Hepatic stellate cell (primary cell): ENCODE measurements at regions not wholly inside any gene's neighbourhood (a gene's known extent, or its start where the extent isn't known, plus 50 kb on each side); places are given as distances from the start of the nearest gene placed in this dataset.
A peak's percentile ranks its signal among the peaks of the same experiment; 100 is the strongest.
"Not testable (repeated sequence)": the region's sequence is repeated elsewhere in the genome, so short reads cannot be mapped to it uniquely, and the experiment has no call there.

ENCODE experiments used
- DNase-seq: peaks from one replicate; pipeline ENCODE4 v3.0.0; 2011; ENCODE audit warnings: low spot score

DNA sequence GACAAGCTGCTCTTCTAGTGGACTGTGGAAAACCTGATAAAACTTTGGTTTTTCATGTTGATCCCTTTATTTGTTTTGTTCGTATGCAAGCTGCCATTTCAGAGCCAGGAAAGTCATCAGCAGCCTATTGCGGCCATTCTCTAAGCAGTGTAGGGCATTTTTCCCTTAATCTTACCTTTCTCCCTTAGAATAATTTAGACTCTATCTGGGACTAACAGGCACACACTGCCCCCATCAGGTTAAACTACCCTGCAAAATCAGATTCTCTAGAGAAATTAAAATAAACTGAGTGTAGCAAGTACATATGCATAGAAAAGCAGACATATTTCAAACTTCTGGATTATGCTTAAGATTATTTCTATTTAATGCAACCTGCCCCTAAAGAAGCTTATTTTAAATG, 347.5 kb downstream of the METTL4 start:
- no peak for DNase-seq

DNA sequence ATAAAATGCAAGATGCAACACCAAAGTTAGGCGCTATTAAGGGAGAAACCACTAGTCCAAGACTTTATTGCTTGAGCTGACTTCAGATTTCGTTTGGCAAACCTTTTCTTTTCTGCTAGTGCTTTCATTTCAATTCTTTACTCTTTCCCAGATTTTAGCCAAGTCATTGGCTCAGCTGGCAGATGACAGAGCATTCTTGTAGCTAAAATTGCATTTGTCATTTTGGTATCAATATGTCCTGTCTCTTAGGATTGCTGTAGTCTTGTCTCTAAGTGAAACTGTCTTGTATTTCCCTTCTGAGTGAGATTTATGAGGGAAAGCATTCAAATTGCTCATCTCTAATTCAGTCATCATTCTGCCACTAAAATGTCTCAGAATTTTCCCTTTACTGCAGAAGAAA, 335.1 kb downstream of the METTL4 start:
- no peak for DNase-seq

DNA sequence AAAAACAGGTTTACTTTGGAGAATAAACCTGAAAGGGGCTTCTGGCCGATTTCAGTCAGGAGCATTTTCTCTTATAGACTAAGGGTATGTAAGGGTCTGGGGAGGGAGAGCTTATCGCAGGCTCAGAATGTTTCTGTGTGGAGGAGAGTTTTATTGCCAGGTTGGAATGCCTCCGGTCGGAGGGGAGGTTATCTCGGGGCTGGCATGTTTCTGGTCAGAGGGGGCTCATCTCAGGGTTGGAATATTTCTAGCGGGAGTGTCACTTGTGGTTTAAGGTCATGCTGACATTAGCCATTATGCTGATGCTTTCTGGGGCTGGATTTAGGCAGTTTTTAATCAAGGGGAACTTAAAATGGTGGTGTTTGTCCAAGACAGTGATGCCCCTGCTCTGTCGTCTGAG, 333.6 kb downstream of the METTL4 start:
- DNase-seq: no peak

GRCh38 chr18:2240311-2240705, 331.0 kb downstream of the METTL4 start:
- DNase-seq: no peak

DNA sequence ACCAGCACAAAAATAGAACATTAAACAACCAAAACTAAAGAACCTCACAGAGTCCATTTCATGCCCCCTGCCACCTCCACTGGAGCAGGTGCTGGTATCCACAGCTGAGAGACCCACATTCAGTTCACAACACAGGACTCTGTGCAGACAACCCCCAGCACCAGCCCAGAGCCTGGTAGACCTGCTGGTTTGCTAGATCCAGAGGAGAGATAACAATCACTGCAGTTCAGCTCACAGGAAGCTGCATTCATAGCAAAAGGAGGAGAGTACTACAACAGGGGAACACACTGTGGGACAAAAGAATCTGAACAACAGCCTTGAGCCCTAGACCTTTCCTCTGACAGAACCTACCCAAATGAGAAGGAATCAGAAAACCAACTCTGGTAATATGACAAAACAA, 326.7 kb downstream of the METTL4 start:
- no peak for DNase-seq

DNA sequence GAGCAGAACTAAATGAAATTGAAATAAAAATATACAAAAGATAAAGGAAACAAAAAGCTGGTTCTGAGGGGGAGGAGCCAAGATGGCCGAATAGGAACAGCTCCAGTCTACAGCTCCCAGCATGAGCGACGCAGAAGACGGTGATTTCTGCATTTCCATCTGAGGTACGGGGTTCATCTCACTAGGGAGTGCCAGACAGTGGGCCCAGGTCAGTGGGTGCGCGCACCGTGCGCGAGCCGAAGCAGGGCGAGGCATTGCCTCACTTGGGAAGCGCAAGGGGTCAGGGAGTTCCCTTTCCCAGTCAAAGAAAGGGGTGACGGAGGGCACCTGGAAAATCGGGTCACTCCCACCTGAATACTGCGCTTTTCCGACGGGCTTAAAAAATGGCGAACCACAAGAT, 324.2 kb downstream of the METTL4 start:
- not testable (repeated sequence) for DNase-seq

DNA sequence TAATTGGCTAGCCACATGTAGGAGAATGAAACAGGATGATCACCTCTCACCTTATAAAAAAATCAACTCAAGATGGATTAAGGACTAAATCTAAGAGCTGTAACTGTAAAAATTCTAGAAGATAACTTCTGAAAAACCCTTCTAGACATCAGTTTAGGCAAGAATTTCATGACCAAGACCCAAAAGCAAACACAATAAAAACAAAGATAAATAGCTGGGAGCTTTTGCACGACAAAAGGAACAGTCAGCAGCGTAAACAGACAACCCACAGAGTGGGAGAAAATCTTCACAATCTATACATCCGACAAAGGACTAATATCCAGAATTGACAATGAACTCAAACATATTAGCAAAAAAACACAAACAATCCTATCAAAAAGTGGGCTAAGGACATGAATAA, 316.3 kb downstream of the METTL4 start:
- DNase-seq: no peak

DNA sequence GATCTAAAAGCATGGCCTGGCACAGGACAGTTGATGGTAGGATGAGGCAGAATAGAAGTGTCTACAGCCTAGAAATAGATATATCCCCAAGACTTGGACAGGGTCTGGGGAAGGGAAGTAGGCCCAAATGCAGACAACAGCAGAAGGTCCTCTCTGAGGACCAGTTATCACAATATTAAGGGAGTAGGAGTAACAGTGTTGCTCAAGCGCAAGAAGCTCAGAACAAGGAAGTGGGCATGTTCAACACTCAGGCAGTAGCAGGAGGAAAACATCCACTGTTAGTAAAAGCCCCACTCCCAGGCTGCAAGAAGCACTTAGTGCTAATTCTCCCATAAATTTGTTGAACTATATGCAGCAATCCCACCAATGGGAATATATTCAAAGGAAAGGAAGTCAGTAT, 314.7 kb downstream of the METTL4 start:
- DNase-seq: no peak

GRCh38 chr18:2258954-2259353, 312.4 kb downstream of the METTL4 start:
- no peak for DNase-seq

DNA sequence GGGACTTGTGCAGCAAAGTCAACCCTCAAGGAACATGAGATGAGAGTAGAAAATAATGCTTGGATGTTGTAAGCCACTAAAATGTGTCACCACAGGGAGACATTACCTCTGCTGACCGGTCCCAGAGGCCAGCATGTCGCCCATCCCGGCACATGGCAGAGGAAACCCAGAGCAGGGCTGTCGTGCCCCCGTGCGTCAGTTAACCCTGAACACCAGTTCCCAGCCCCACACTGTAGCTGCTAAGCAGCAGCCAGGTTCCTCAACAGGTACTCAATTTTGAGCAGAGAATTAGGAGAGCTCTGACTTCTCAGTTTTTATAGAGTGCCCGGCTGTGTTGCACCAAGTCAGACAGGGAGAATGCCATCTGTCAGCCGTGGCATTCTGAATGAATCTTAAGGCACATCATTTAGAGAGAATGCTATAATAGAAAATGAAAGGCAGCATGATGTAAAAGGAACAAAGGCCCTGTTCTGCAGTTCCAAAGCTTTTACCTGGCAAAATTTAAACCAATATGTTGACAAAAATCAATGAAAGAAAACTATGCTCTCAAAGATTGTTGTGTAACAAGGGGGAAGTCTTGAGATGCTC, 307.9 kb downstream of the METTL4 start:
- no peak for DNase-seq

DNA sequence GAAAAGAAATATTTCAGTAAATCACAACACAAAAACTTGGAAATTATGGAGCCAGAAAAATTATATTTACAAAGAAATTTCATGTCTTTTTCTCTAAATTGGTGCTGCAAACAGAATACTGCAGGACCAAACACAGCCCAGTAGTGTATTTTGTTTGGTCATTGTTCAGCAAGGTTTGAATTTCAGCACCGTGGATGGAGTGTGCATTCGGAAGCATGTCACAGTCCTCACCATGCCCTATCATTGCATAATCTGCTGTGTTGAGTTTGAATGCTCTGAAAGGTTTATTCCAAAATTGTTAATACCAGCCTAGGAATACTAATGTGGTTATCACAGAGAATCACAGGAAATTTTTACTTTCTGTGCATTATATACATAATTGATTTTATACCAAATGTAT, 296.7 kb downstream of the METTL4 start:
- no peak for DNase-seq

GRCh38 chr18:2281086-2281485, 290.2 kb downstream of the METTL4 start:
- DNase-seq: no peak

- DNase-seq: no peak
Measured at GRCh38 chr18:2281523-2282199, 289.6 kb downstream of the METTL4 start.

DNA sequence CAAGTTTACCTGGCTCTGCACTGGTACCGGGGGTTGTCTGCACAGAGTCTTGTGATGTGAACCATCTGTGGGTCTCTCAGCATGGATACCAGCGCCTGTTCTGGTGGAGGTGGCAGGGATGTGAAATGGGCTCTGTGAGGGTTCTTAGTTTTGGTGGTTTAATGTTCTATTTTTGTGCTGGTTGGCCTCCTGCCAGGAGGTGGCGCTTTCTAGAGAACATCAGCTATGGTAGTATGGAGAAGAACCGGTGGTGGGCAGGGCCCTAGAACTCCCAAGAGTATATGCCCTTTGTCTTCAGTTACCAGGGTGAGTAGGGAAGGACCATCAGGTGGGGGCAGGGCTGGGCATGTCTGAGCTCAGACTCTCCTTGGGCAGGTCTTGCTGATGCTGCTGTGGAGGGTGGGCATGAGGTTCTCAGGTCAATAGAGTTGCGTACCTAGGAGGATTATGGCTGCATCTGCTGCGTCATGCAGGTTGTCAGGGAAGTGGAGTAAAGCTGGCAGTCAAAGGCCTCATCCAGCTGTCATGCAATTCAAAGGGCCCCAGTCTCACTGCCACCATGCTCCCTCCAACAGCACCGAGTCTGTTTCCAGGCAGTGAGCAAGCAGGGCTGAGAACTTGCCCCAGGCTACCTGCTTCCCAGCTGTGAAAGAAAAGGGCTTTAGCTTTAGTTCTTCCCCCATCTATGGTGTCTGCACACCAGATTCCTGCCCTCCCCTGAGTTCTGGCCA, 278.0 kb downstream of the METTL4 start:
- no peak for DNase-seq

DNA sequence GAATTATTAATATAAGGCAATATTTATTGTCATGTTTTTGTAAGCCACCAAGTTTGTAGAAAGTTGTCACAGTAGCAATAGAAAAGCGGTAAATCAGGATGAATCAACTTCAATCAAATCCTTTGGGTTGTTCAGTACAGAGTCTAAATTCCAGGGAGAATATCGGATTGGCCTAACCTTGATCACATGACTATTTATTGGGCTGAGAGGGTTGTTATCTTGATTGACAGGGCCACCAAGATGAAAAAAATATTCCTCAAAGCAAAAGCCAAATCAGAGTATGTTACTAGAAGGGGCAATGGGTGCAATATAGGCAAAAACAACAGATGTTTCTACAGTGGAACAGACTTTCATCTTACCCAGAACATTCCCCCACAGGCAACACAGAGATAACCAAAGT, 270.0 kb downstream of the METTL4 start:
- DNase-seq: no peak

DNA sequence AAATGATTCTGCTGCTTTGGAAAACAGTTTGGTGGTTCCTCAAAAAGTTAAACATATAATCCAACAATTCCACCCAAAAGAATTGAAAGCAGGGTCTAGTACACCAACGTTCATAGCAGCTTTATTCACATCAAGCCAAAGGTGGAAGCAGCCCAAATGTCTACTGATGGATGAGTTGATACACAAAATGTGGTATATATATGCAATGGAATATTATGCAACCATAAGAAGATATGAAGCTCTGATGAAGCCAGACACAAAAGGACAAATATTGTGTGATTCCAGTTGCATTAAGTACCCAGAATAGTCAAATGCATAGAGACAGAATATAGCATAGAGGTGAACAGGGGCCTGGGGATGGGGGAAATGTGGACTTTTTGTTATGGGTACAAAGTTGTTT, 269.3 kb downstream of the METTL4 start:
- DNase-seq: no peak

- peak; percentile 8 for DNase-seq
Measured at GRCh38 chr18:2302628-2303516, 268.4 kb downstream of the METTL4 start.

DNA sequence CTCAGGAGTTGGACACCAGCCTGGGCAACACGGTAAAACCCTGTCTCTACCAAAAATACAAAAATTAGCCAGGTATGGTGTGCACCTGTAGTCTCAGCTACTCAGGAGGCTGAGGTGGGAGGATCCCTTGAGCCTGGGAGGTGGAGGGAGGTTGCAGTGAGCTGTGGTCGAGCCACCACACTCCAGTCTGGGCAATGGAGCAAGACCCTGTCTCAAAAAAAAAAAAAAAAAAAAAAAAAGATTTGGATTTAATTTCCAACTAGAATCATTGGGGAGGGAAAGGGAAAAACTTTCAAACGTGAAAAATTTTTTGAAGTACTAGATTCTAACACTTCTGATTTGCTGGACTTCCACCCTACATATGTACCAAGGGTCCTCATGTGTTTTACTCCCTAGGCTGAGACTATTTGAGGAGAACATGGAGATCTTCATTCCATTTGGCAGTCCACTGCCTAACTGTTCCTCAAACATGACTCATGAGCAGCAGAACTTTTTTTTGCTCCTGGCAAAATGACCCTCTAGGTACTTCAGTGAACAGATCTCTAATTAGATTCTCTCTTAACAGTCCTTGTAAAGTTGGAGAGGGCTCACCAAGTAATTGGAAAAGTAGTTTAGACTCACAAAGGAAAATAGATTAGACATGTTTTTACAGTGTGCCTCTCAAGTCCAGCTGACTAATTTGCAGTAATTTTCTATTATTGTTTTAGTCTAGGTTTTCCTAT, 267.6 kb downstream of the METTL4 start:
- no peak for DNase-seq

DNA sequence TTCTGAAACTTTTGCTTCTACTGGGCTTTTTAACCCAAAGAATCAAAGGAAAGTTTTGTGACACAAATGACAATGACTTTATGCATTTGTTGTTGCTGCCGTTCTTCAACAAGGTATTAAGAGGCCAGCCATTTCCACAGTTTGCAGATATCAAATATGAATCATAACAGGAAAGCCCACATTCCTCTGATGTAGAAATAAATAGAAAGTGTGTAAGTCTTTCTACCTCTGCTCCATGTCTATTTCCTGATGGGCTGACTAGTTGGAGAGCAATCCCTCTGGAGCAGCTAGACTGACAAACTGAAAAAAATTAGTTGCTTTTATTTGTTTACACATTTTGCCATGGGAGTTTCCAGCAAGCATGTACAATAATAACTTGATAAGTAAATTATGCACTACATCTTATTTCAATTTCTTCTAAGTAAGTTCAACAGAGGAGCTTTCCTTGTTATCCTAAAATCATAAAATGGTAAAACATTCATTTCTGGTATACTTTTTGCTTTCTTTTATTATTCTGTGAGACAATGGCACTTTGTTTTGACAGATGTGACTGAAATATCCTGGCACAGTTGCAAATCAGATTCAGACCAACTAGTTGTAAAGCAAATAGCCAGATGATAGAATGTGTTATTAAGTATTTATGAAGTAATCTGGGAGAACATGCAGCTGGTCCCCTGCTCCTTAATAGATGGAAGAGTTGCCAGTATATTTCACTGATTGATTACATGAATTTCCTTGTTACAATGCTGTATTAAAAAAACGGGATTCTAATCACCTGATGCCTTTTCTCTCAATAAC, 266.7 kb downstream of the METTL4 start:
- no peak for DNase-seq

GRCh38 chr18:2306606-2307005, 264.7 kb downstream of the METTL4 start:
- no peak for DNase-seq

DNA sequence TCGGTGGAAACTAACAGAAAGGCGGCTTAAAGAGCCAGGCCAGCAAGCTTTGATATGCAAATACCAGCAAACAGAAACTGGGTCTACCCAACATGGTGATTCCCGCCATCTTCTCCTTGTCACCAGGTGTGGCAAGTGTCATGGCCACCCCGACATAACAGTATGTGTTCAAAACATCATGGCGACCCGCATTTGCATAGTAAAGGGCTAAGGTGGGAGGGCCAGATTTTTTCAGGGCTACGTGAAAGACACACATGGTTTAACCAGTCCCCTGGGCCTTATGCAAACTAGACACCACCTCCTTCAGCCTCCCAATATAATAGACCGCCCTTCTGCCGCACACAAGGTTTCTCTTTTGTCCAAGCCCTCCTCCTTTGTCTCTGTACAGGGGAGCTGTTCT, 260.4 kb downstream of the METTL4 start:
- DNase-seq: no peak
